Cardiac muscle cell (in vitro differentiated cells and primary cell): ENCODE measurements at regions not wholly inside any gene's neighbourhood (a gene's known extent, or its start where the extent isn't known, plus 50 kb on each side); places are given as distances from the start of the nearest gene placed in this dataset.

Experiments used
- DNase-seq, 2 donors: peaks; one replicate each; pipeline versions ENCODE4 v3.0.0 to v3.0.0-alpha.2; 2010 to 2017; ENCODE audit warnings: low read depth in 1 of 2, low spot score in 1 of 2
- H3K27ac ChIP-seq: fragments of 200-600 bp; sonication (generic); 2 replicates; pipeline ENCODE4 v1.5.1; 2016
- H3K27me3 ChIP-seq: fragments of 200-600 bp; sonication (generic); 2 replicates; pipeline ENCODE4 v1.6.0; 2016; ENCODE audit warnings: control low read depth
- H3K36me3 ChIP-seq: fragments of 200-600 bp; sonication (generic); 2 replicates; pipeline ENCODE4 v1.5.1; 2016; ENCODE audit warnings: control low read depth
- H3K4me1 ChIP-seq: fragments of 200-600 bp; sonication (generic); 2 replicates; pipeline ENCODE4 v1.8.1; 2017; ENCODE audit warnings: low read depth, mild to moderate bottlenecking, mixed run types
- H3K4me3 ChIP-seq: fragments of 200-600 bp; sonication (generic); 2 replicates; pipeline ENCODE4 v1.5.1; 2016; ENCODE audit warnings: mild to moderate bottlenecking
- H3K9me3 ChIP-seq: fragments of 200-600 bp; sonication (generic); 2 replicates; pipeline ENCODE4 v1.5.1; 2017; ENCODE audit warnings: low read depth, mild to moderate bottlenecking, control low read depth
- TF ChIP-seq, protein P1 (sequence below): IDR thresholded peaks from 2 replicates; pipeline ENCODE4 v1.5.1; 2012; ENCODE audit warnings: low read depth, mild to moderate bottlenecking, low read length

DNA sequence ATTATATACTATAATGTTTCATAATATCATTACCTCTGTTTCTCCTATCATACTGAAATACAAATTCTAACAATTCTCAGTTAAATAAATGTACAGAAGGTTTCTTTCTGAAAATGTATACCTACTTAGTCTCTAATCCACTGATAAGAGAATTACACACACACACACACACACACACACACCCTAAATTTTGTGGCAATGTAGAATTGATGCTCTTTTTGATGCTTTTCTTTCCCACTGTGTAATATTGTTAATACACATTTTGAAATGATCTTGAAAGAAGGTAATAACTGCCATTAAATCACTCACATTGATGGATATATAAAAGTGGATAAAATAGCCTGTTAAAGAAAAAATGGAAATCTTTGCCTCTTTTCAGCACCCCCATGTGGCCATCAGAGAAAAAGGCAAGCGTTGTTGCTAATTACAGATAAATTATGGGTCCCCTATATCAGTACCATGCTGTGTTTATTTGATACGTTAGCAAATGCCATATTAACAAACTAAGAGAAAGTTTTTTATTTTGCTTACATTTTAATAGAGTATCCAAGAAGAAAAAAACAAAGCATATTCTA lies 76.6 kb upstream of the VGLL2 start:
- DNase-seq: no peak
- no peaks in the 10 kb centered on the region for H3K27me3 ChIP-seq
- TF ChIP-seq, protein P1, sequence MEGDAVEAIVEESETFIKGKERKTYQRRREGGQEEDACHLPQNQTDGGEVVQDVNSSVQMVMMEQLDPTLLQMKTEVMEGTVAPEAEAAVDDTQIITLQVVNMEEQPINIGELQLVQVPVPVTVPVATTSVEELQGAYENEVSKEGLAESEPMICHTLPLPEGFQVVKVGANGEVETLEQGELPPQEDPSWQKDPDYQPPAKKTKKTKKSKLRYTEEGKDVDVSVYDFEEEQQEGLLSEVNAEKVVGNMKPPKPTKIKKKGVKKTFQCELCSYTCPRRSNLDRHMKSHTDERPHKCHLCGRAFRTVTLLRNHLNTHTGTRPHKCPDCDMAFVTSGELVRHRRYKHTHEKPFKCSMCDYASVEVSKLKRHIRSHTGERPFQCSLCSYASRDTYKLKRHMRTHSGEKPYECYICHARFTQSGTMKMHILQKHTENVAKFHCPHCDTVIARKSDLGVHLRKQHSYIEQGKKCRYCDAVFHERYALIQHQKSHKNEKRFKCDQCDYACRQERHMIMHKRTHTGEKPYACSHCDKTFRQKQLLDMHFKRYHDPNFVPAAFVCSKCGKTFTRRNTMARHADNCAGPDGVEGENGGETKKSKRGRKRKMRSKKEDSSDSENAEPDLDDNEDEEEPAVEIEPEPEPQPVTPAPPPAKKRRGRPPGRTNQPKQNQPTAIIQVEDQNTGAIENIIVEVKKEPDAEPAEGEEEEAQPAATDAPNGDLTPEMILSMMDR: peak; percentile 10

DNA sequence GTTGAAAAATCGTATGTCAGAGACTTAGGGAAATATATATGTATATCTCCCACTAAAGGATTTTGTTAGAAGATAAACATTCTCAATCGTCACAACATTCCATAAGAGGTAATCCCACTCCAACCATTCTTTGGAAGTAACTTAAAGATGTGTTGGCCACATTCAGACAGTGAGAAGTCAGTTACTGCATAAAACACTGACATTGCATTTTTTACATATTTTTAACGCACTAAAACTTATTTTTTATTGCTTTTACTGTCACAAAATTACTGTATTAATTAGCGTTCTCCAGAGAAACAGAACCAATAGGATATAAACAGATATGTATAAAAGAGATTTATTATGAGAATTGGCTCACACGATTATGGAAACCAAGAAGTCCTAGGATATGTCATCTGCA lies 74.3 kb upstream of the VGLL2 start:
- Histone ChIP-seq H3K4me1 (no peaks in the 10 kb centered on the region), H3K27me3 (no peaks in the 10 kb centered on the region), H3K9me3 (no peaks in the 10 kb centered on the region), H3K27ac (no peak overlapping the region), H3K4me3 (no peak overlapping the region), H3K36me3 (no peaks in the 10 kb centered on the region)
- DNase-seq: no peak
- TF ChIP-seq, protein P1: no peak

More for the DNA sequence above, 76.6 kb upstream of the VGLL2 start:
- H3K4me1 ChIP-seq: no peaks in the 10 kb centered on the region
- H3K27ac ChIP-seq: no peak overlapping the region
- H3K36me3 ChIP-seq: no peaks in the 10 kb centered on the region
- H3K4me3 ChIP-seq: no peak overlapping the region
- H3K9me3 ChIP-seq: no peaks in the 10 kb centered on the region

DNA sequence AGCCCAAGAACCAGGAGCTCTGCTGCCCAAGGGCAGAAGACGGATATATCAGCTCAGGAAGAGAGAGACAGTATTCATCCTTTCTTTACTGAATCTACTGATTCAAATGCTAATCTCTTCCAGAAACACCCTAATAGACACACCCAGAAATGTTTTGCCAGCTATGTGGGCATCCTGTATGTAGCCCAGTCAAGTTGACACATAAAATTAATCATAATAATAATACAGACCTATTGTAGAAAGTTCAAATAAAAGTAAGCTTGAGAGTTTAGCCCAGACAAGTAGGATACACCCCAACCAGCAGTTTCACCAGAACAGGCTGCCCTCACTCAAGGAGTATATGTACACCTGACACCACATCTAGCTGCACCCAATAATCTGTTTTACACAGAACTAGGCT lies 73.9 kb upstream of the VGLL2 start:
- Histone ChIP-seq H3K4me3 (no peak overlapping the region), H3K36me3 (no peaks in the 10 kb centered on the region), H3K4me1 (no peaks in the 10 kb centered on the region), H3K9me3 (no peaks in the 10 kb centered on the region), H3K27ac (no peak overlapping the region), H3K27me3 (no peaks in the 10 kb centered on the region)
- no peak for DNase-seq
- TF ChIP-seq, protein P1: no peak

DNA sequence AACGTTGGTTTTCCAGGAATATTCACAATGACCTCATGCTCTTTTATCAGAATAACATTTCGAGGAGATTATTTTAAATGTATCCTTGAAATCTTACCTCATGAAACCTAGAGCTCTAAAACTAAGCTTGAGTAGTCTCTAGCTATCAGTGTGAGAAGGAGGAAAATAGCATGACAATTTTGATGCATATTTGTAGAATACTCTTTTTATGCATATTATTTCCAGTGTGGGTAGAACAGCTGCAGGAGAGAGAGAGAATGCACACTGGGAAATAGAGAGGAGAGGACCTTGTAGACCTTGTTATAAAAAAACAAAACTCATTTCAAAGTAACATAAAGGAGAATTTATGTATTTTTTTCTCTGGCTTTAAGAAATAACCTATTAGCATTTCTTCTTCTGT lies 71.1 kb upstream of the VGLL2 start:
- Histone ChIP-seq H3K27me3 (no peaks in the 10 kb centered on the region), H3K4me1 (no peaks in the 10 kb centered on the region), H3K9me3 (no peaks in the 10 kb centered on the region), H3K27ac (no peak overlapping the region), H3K4me3 (no peak overlapping the region), H3K36me3 (no peaks in the 10 kb centered on the region)
- DNase-seq: no peak
- TF ChIP-seq, protein P1: no peak

DNA sequence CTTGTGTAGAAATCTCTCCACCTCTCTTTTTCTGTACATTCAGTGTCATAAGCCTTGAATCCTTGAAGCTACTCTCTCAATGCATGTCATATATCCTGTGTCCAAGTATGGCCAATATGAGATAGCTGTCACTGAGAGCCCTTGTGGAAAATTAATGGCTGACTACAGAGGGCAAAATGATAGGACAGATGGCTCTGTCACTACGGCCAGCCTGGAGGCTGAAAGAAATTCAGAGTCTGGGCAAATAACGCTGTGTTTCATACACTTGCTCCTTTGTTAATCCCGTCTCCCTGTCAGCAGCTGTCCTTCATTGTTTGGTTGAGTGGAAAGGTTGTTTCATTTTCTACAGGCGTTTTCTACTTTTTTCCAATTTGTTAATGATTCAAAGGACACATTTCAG lies 70.4 kb upstream of the VGLL2 start:
- no peak for DNase-seq
- Histone ChIP-seq H3K4me3 (no peak overlapping the region), H3K4me1 (no peaks in the 10 kb centered on the region), H3K27ac (no peak overlapping the region), H3K36me3 (no peaks in the 10 kb centered on the region), H3K27me3 (no peaks in the 10 kb centered on the region), H3K9me3 (no peaks in the 10 kb centered on the region)
- TF ChIP-seq, protein P1: no peak

DNA sequence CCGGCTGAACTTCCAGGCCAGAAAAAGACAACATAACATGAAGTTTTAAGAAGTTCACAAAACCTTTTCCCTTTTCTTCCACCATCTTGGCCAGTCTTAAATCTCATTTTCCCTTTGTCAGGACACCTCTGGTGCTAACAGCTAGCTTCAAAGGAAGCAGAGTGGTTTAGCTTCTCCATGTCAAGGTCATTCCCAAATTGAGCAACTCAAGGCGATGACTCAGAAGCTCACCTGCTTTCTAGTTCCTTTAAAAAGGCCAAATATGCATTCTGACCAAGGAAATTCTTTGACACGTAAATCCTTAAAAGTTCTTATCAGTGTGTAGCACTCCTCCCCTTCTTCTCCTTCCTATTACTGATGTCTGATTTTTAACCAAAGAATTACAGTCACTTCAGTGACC lies 69.6 kb upstream of the VGLL2 start:
- no peak overlapping the region for H3K27ac ChIP-seq
- DNase-seq: no peak
- TF ChIP-seq, protein P1: no peak
- H3K36me3 ChIP-seq: no peaks in the 10 kb centered on the region
- no peaks in the 10 kb centered on the region for H3K27me3 ChIP-seq
- H3K4me3 ChIP-seq: no peak overlapping the region
- H3K4me1 ChIP-seq: no peaks in the 10 kb centered on the region
- no peaks in the 10 kb centered on the region for H3K9me3 ChIP-seq
